Thymus (tissue), 11 donors: ENCODE measurements at regions not wholly inside any gene's neighbourhood (a gene's known extent, or its start where the extent isn't known, plus 50 kb on each side); places are given as distances from the start of the nearest gene placed in this dataset.

Experiments used
- DNase-seq, 9 donors: peaks; one replicate each; pipeline ENCODE4 v3.0.0-alpha.2; 2013; ENCODE audit warnings: low spot score in 9 of 9, low read depth in 6 of 9, missing footprints in 1 of 9
- H3K27ac ChIP-seq, 2 donors: one replicate each; pipeline ENCODE4 v1.5.1; 2013; ENCODE audit warnings: control low read depth in 1 of 2, low read depth in 1 of 2, low read length in 1 of 2, mild to moderate bottlenecking in 1 of 2, moderate library complexity in 1 of 2
- H3K27me3 ChIP-seq, 2 donors: one replicate each; pipeline ENCODE4 v1.5.1; 2013; ENCODE audit warnings: low read length in 1 of 2; ENCODE audit not compliant: control insufficient read depth in 2 of 2, insufficient read depth in 1 of 2
- H3K36me3 ChIP-seq, 2 donors: one replicate each; pipeline ENCODE4 v1.5.1; 2013; ENCODE audit warnings: low read length in 1 of 2, mild to moderate bottlenecking in 1 of 2, moderate library complexity in 1 of 2; ENCODE audit not compliant: control insufficient read depth in 2 of 2, insufficient read depth in 2 of 2
- H3K4me1 ChIP-seq, 2 donors: one replicate each; pipeline ENCODE4 v1.5.1; 2013; ENCODE audit warnings: low read length in 2 of 2; ENCODE audit not compliant: control insufficient read depth in 2 of 2, insufficient read depth in 2 of 2
- H3K4me3 ChIP-seq, 2 donors: one replicate each; pipeline ENCODE4 v1.5.1; 2013; ENCODE audit warnings: low read length in 2 of 2, control low read depth in 1 of 2, mild to moderate bottlenecking in 1 of 2
- H3K9me3 ChIP-seq, 2 donors: one replicate each; pipeline ENCODE4 v1.5.1; 2013; ENCODE audit warnings: low read length in 1 of 2, mild to moderate bottlenecking in 1 of 2; ENCODE audit not compliant: control insufficient read depth in 2 of 2, insufficient read depth in 1 of 2
- WGBS: extraction: QIAGEN DNeasy Blood & Tissue Kit; methylation state at CpG from one replicate; pipeline ENCODE4 v1.1.7; 2013; 5-methylcytosine and 5-hydroxymethylcytosine counted together
- donor health status: healthy.

GRCh38 chr6:958488-958887, 265.5 kb upstream of the EXOC2 start:
- WGBS = 83% methylated on average over 5 of the region's 5 CpGs
- Histone ChIP-seq H3K27me3 (no peaks in the 10 kb centered on the region), H3K4me1 (no peaks in the 10 kb centered on the region), H3K9me3 (no peaks in the 10 kb centered on the region), H3K4me3 (no peak overlapping the region), H3K36me3 (no peaks in the 10 kb centered on the region), H3K27ac (no peak overlapping the region)
- no peak for DNase-seq

- DNase-seq = no peak
- no peak overlapping the region for H3K4me3 ChIP-seq
- no peak overlapping the region for H3K27ac ChIP-seq
- 41% methylated on average over 9 of the region's 9 CpGs for WGBS
- peaks cover 0 to 1% of the 10 kb centered on the region in 2 donors for H3K9me3 ChIP-seq
- no peaks in the 10 kb centered on the region for H3K36me3 ChIP-seq
- H3K4me1 ChIP-seq = no peaks in the 10 kb centered on the region
- no peaks in the 10 kb centered on the region for H3K27me3 ChIP-seq
Measured at GRCh38 chr6:951399-952181, 258.7 kb upstream of the EXOC2 start.

GRCh38 chr6:947235-947934, 254.4 kb upstream of the EXOC2 start:
- DNase-seq = no peak
- no peaks in the 10 kb centered on the region for H3K36me3 ChIP-seq
- 90% methylated on average over 7 of the region's 7 CpGs for WGBS
- H3K4me1 ChIP-seq = no peaks in the 10 kb centered on the region
- H3K9me3 ChIP-seq = peaks cover 1 to 4% of the 10 kb centered on the region in 2 donors
- no peak overlapping the region for H3K27ac ChIP-seq
- H3K27me3 ChIP-seq = no peaks in the 10 kb centered on the region
- no peak overlapping the region for H3K4me3 ChIP-seq

- Histone ChIP-seq H3K4me1 (no peaks in the 10 kb centered on the region), H3K9me3 (peaks cover 1 to 4% of the 10 kb centered on the region in 2 donors), H3K27me3 (no peaks in the 10 kb centered on the region), H3K4me3 (no peak overlapping the region), H3K36me3 (no peaks in the 10 kb centered on the region), H3K27ac (no peak overlapping the region)
- 88% methylated on average over 3 of the region's 3 CpGs for whole genome bisulfite sequencing
- no peak for DNase-seq
Measured at GRCh38 chr6:946546-946945, 253.6 kb upstream of the EXOC2 start.

GRCh38 chr6:939526-940252, 246.8 kb upstream of the EXOC2 start:
- WGBS = 86% methylated on average over 12 of the region's 12 CpGs
- H3K27me3 ChIP-seq = peaks cover 0 to 3% of the 10 kb centered on the region in 2 donors
- peaks cover 0 to 4% of the 10 kb centered on the region in 2 donors for H3K9me3 ChIP-seq
- H3K4me3 ChIP-seq = no peak overlapping the region
- no peaks in the 10 kb centered on the region for H3K36me3 ChIP-seq
- DNase-seq = no peak
- H3K4me1 ChIP-seq = no peaks in the 10 kb centered on the region
- no peak overlapping the region for H3K27ac ChIP-seq

GRCh38 chr6:938916-939315, 246.0 kb upstream of the EXOC2 start:
- Histone ChIP-seq H3K27ac (no peak overlapping the region), H3K36me3 (no peaks in the 10 kb centered on the region), H3K4me1 (no peaks in the 10 kb centered on the region), H3K4me3 (no peak overlapping the region), H3K9me3 (no peaks in the 10 kb centered on the region), H3K27me3 (peaks cover 0 to 3% of the 10 kb centered on the region in 2 donors)
- no peak for DNase-seq
- WGBS = 87% methylated on average over 7 of the region's 7 CpGs

GRCh38 chr6:938271-938905, 245.4 kb upstream of the EXOC2 start:
- no peak for DNase-seq
- H3K4me1 ChIP-seq = no peaks in the 10 kb centered on the region
- 90% methylated on average over 16 of the region's 16 CpGs for WGBS
- H3K9me3 ChIP-seq = no peaks in the 10 kb centered on the region
- no peak overlapping the region for H3K4me3 ChIP-seq
- peaks cover 0 to 3% of the 10 kb centered on the region in 2 donors for H3K27me3 ChIP-seq
- no peaks in the 10 kb centered on the region for H3K36me3 ChIP-seq
- no peak overlapping the region for H3K27ac ChIP-seq

- Histone ChIP-seq H3K9me3 (no peaks in the 10 kb centered on the region), H3K27me3 (peaks cover 0 to 3% of the 10 kb centered on the region in 2 donors), H3K4me1 (no peaks in the 10 kb centered on the region), H3K36me3 (no peaks in the 10 kb centered on the region), H3K4me3 (no peak overlapping the region), H3K27ac (no peak overlapping the region)
- 84% methylated on average over 8 of the region's 8 CpGs for WGBS
- DNase-seq = no peak
Measured at GRCh38 chr6:935582-935981, 242.6 kb upstream of the EXOC2 start.
